ENCODE measurements at regions not wholly inside any gene's neighbourhood (a gene's known extent, or its start where the extent isn't known, plus 50 kb on each side); places are given as distances from the start of the nearest gene placed in this dataset.

GRCh38 chr6:78614961-78615360, 252.4 kb upstream of the IRAK1BP1 start:
- no peak for TF ChIP-seq CTCF (IDR thresholded peaks at IDR 0.05; ENCODE audit: low read depth, low read length)
- TF ChIP-seq EZH2phosphoT487 (IDR thresholded peaks at IDR 0.05; ENCODE audit: low read depth) = no peak
